SK-N-SH treated with all-trans-retinoic acid at 6 μM for 48 hours (cell line): ENCODE measurements at regions not wholly inside any gene's neighbourhood (a gene's known extent, or its start where the extent isn't known, plus 50 kb on each side); places are given as distances from the start of the nearest gene placed in this dataset.
A peak's percentile ranks its signal among the peaks of the same experiment; 100 is the strongest.

Experiments
- ATAC-seq: fragments of 200-7000 bp; cut with Tn5 transposase; 3 replicates; pipeline ENCODE4 v1.9.1; 2020; ENCODE audit warnings: mild to moderate bottlenecking, moderate library complexity
- ARNTL ChIP-seq: fragments of 450-650 bp; formaldehyde crosslinking; IDR thresholded peaks from 2 replicates; pipeline ENCODE4 v1.5.0; 2020; ENCODE audit warnings: low read depth, mild to moderate bottlenecking, moderate library complexity, borderline replicate concordance
- BACH2 ChIP-seq: fragments of 250-450 bp; sonication (Bioruptor Pico); IDR thresholded peaks from 2 replicates; pipeline ENCODE4 v1.9.0; 2021; ENCODE audit warnings: mild to moderate bottlenecking, borderline replicate concordance
- CSDC2 ChIP-seq: fragments of 250-450 bp; sonication (Bioruptor Pico); IDR thresholded peaks from 2 replicates; pipeline ENCODE4 v1.5.0; 2020; ENCODE audit warnings: mild to moderate bottlenecking, moderate library complexity
- CSRNP3 ChIP-seq: fragments of 250-450 bp; sonication (Bioruptor Pico); IDR thresholded peaks from 2 replicates; pipeline ENCODE4 v1.5.1; 2021; ENCODE audit warnings: mild to moderate bottlenecking, moderate library complexity
- ESRRG ChIP-seq: fragments of 250-450 bp; sonication (Bioruptor Pico); IDR thresholded peaks from 2 replicates; pipeline ENCODE4 v1.6.1; 2021; ENCODE audit warnings: mild to moderate bottlenecking
- GLIS3 ChIP-seq: fragments of 250-450 bp; sonication (Bioruptor Pico); IDR thresholded peaks from 2 replicates; pipeline ENCODE4 v1.5.0; 2020; ENCODE audit warnings: mild to moderate bottlenecking, moderate library complexity
- ISL1 ChIP-seq: fragments of 250-450 bp; sonication (Bioruptor Pico); IDR thresholded peaks from 2 replicates; pipeline ENCODE4 v2.1.2; 2022; ENCODE audit warnings: mild to moderate bottlenecking, moderate library complexity
- OSR1 ChIP-seq: fragments of 250-450 bp; sonication (Bioruptor Pico); IDR thresholded peaks from 2 replicates; pipeline ENCODE4 v1.8.0; 2022; ENCODE audit warnings: moderate library complexity, mild to moderate bottlenecking, inconsistent platforms
- RARB ChIP-seq: fragments of 250-450 bp; sonication (Bioruptor Pico); IDR thresholded peaks from 2 replicates; pipeline ENCODE4 v1.8.0; 2021; ENCODE audit warnings: mild to moderate bottlenecking, moderate library complexity
- SNAI2 ChIP-seq: fragments of 250-450 bp; sonication (Bioruptor Pico); IDR thresholded peaks from 2 replicates; pipeline ENCODE4 v1.5.0; 2020; ENCODE audit warnings: mild to moderate bottlenecking, moderate library complexity
- TCF4 ChIP-seq: fragments of 250-450 bp; sonication (Bioruptor Pico); IDR thresholded peaks from 2 replicates; pipeline ENCODE4 v1.8.0; 2021; ENCODE audit warnings: mild to moderate bottlenecking, moderate library complexity, borderline replicate concordance
- TOX ChIP-seq: fragments of 250-450 bp; sonication (Bioruptor Pico); IDR thresholded peaks from 2 replicates; pipeline ENCODE4 v1.8.0; 2021; ENCODE audit warnings: mild to moderate bottlenecking, moderate library complexity, borderline replicate concordance
- ZC3H10 ChIP-seq: fragments of 250-450 bp; sonication (Bioruptor Pico); IDR thresholded peaks from 2 replicates; pipeline ENCODE4 v1.5.1; 2021; ENCODE audit warnings: mild to moderate bottlenecking, moderate library complexity
- ZFP30 ChIP-seq: fragments of 450-650 bp; formaldehyde crosslinking; IDR thresholded peaks from 2 replicates; pipeline ENCODE4 v1.5.0; 2022; ENCODE audit warnings: mild to moderate bottlenecking, moderate library complexity
- ZNF565 ChIP-seq: fragments of 450-650 bp; formaldehyde crosslinking; conservative IDR thresholded peaks from 2 replicates; pipeline ENCODE4 v1.5.0; 2020; ENCODE audit warnings: low read depth, mild to moderate bottlenecking, moderate library complexity
- ZNF70 ChIP-seq: fragments of 450-650 bp; formaldehyde crosslinking; IDR thresholded peaks from 2 replicates; pipeline ENCODE4 v1.5.0; 2020; ENCODE audit warnings: mild to moderate bottlenecking, moderate library complexity
- ZNF8 ChIP-seq: fragments of 450-650 bp; formaldehyde crosslinking; IDR thresholded peaks from 2 replicates; pipeline ENCODE4 v1.5.0; 2020; ENCODE audit warnings: mild to moderate bottlenecking, moderate library complexity
- TF ChIP-seq, protein P1 (sequence below): fragments of 250-450 bp; sonication (Bioruptor Pico); IDR thresholded peaks from 2 replicates; pipeline ENCODE4 v1.8.0; 2020; ENCODE audit warnings: mild to moderate bottlenecking, moderate library complexity, borderline replicate concordance
- TF ChIP-seq, protein P2 (sequence below): fragments of 250-450 bp; sonication (Bioruptor Pico); IDR thresholded peaks from 2 replicates; pipeline ENCODE4 v1.5.1; 2020; ENCODE audit warnings: low read depth, mild to moderate bottlenecking, moderate library complexity
- TF ChIP-seq, protein P3 (sequence below): fragments of 250-450 bp; sonication (Bioruptor Pico); IDR thresholded peaks from 2 replicates; pipeline ENCODE4 v1.8.0; 2021; ENCODE audit warnings: low read depth, mild to moderate bottlenecking, moderate library complexity, borderline replicate concordance
- TF ChIP-seq, protein P4 (sequence below): fragments of 250-450 bp; sonication (Bioruptor Pico); IDR thresholded peaks from 2 replicates; pipeline ENCODE4 v1.5.0; 2020; ENCODE audit warnings: mild to moderate bottlenecking, moderate library complexity

DNA sequence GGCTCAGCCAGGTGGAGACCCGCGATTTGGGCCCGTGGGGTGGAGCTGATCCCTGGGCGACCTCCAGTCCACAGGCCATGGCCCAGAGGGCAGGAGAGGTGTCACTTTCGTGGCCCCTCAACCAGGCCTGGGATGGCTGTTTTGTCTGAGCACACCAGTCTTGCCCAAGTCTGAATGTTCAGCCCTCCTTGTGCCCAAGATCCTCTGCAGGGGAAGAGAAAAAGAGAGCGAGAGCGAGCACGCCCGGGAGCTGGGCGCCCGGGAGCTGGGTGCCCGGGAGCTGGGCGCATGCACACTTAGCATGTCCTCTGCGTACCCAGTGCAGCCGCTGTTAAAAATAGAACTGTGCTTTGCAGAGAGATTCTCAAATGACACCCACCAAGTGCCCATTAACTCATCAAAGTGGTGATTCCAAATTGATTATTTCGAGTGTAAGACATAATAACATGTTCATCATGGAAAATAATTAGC, 403.3 kb upstream of the TNRC6C start (continued):
- TF ChIP-seq SNAI2 (no peak), RARB (CRISPR knock-in tag) (no peak), ZC3H10 (CRISPR knock-in tag) (no peak), ESRRG (CRISPR knock-in tag) (no peak), ISL1 (CRISPR knock-in tag) (no peak)

GRCh38 chr17:77555741-77556291, 402.7 kb upstream of the TNRC6C start:
- peak; percentile 25; the same call in 2 of the 3 replicates for ATAC-seq
- TF ChIP-seq ZNF70 (CRISPR knock-in tag) (no peak), ZFP30 (CRISPR knock-in tag) (no peak), TCF4 (CRISPR knock-in tag) (peak; percentile 41; the same call in 1 of the 2 replicates)

DNA sequence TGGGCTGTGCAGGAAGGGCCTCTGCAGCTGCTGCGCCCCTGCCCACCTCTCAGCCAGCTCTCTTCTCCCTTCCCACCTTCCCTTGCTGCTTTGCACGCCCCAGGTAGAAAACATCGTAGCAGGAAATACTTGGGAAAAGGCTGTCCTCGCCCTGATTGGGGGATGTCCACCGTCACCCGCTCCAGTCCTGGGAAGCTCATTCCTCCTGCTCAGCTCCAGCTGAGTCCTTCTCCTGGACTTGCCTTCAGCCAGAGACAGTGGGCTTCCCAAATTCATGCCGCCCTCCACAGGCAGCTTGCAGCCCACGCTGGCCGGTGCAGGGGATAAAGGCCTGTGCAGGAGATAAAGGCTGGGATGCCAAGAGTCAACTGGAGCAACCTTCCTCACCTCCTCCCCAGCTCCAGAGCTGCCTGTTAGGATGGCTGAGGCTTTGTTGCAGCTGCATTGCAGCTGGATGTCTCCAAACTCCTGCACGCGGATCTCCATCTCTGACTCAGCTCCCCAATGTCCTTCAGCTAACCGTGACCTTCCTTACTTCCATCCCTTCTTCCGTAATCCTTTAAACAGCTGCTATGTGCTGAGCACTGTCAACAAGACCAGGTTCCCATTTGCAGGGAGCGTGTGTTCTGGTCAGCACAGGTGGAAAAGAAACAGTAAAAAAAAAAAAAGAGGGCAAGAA, 402.0 kb upstream of the TNRC6C start:
- TF ChIP-seq, protein P1, sequence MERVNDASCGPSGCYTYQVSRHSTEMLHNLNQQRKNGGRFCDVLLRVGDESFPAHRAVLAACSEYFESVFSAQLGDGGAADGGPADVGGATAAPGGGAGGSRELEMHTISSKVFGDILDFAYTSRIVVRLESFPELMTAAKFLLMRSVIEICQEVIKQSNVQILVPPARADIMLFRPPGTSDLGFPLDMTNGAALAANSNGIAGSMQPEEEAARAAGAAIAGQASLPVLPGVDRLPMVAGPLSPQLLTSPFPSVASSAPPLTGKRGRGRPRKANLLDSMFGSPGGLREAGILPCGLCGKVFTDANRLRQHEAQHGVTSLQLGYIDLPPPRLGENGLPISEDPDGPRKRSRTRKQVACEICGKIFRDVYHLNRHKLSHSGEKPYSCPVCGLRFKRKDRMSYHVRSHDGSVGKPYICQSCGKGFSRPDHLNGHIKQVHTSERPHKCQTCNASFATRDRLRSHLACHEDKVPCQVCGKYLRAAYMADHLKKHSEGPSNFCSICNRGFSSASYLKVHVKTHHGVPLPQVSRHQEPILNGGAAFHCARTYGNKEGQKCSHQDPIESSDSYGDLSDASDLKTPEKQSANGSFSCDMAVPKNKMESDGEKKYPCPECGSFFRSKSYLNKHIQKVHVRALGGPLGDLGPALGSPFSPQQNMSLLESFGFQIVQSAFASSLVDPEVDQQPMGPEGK = no peak
- TF ChIP-seq ZNF70 (CRISPR knock-in tag) = no peak
- TF ChIP-seq, protein P2, sequence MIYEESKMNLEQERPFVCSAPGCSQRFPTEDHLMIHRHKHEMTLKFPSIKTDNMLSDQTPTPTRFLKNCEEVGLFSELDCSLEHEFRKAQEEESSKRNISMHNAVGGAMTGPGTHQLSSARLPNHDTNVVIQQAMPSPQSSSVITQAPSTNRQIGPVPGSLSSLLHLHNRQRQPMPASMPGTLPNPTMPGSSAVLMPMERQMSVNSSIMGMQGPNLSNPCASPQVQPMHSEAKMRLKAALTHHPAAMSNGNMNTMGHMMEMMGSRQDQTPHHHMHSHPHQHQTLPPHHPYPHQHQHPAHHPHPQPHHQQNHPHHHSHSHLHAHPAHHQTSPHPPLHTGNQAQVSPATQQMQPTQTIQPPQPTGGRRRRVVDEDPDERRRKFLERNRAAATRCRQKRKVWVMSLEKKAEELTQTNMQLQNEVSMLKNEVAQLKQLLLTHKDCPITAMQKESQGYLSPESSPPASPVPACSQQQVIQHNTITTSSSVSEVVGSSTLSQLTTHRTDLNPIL (CRISPR knock-in tag) = no peak
- TF ChIP-seq CSDC2 (CRISPR knock-in tag) = no peak
- no peak for TF ChIP-seq TOX (CRISPR knock-in tag)
- TF ChIP-seq ZC3H10 (CRISPR knock-in tag) = no peak
- no peak for TF ChIP-seq CSRNP3 (CRISPR knock-in tag)
- TF ChIP-seq ISL1 (CRISPR knock-in tag) = no peak
- TF ChIP-seq BACH2 = no peak
- no peak for TF ChIP-seq OSR1 (CRISPR knock-in tag)
- no peak for TF ChIP-seq ARNTL (CRISPR knock-in tag)
- TF ChIP-seq ESRRG (CRISPR knock-in tag) = no peak
- TF ChIP-seq ZNF565 (CRISPR knock-in tag) = no peak
- no peak for TF ChIP-seq TCF4 (CRISPR knock-in tag)
- TF ChIP-seq, protein P3, sequence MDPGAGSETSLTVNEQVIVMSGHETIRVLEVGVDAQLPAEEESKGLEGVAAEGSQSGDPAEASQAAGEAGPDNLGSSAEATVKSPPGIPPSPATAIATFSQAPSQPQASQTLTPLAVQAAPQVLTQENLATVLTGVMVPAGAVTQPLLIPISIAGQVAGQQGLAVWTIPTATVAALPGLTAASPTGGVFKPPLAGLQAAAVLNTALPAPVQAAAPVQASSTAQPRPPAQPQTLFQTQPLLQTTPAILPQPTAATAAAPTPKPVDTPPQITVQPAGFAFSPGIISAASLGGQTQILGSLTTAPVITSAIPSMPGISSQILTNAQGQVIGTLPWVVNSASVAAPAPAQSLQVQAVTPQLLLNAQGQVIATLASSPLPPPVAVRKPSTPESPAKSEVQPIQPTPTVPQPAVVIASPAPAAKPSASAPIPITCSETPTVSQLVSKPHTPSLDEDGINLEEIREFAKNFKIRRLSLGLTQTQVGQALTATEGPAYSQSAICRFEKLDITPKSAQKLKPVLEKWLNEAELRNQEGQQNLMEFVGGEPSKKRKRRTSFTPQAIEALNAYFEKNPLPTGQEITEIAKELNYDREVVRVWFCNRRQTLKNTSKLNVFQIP (CRISPR knock-in tag) = no peak
- TF ChIP-seq RARB (CRISPR knock-in tag) = no peak
- TF ChIP-seq, protein P4, sequence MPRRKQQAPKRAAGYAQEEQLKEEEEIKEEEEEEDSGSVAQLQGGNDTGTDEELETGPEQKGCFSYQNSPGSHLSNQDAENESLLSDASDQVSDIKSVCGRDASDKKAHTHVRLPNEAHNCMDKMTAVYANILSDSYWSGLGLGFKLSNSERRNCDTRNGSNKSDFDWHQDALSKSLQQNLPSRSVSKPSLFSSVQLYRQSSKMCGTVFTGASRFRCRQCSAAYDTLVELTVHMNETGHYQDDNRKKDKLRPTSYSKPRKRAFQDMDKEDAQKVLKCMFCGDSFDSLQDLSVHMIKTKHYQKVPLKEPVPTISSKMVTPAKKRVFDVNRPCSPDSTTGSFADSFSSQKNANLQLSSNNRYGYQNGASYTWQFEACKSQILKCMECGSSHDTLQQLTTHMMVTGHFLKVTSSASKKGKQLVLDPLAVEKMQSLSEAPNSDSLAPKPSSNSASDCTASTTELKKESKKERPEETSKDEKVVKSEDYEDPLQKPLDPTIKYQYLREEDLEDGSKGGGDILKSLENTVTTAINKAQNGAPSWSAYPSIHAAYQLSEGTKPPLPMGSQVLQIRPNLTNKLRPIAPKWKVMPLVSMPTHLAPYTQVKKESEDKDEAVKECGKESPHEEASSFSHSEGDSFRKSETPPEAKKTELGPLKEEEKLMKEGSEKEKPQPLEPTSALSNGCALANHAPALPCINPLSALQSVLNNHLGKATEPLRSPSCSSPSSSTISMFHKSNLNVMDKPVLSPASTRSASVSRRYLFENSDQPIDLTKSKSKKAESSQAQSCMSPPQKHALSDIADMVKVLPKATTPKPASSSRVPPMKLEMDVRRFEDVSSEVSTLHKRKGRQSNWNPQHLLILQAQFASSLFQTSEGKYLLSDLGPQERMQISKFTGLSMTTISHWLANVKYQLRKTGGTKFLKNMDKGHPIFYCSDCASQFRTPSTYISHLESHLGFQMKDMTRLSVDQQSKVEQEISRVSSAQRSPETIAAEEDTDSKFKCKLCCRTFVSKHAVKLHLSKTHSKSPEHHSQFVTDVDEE (CRISPR knock-in tag) = no peak
- no peak for TF ChIP-seq ZNF8
- TF ChIP-seq GLIS3 = no peak
- TF ChIP-seq ZFP30 (CRISPR knock-in tag) = no peak
- ATAC-seq = no peak; the same call in 1 of the 3 replicates
